ENCODE measurements at regions not wholly inside any gene's neighbourhood (a gene's known extent, or its start where the extent isn't known, plus 50 kb on each side); places are given as distances from the start of the nearest gene placed in this dataset.

GRCh38 chr7:68813551-68814080 lies 784.7 kb upstream of the AUTS2 start:
- no peak for TF ChIP-seq CTCF (IDR thresholded peaks at IDR 0.05)
- Histone ChIP-seq H3K9ac (ENCODE audit: low read depth in 2 of 2, low read length in 2 of 2) (no peak overlapping the region), H3K4me1 (no peaks in the 10 kb centered on the region), H3K36me3 (no peaks in the 10 kb centered on the region), H3K27me3 (no peaks in the 10 kb centered on the region), H3K9me3 (no peaks in the 10 kb centered on the region), H3K27ac (no peak overlapping the region), H3K4me3 (no peak overlapping the region)
- intact Hi-C loops (cut with DNase I): no loop called here
- no peak for DNase-seq

GRCh38 chr7:68816491-68816890 lies 781.8 kb upstream of the AUTS2 start:
- Histone ChIP-seq H3K4me1 (no peaks in the 10 kb centered on the region), H3K9ac (ENCODE audit: low read depth in 2 of 2, low read length in 2 of 2) (no peak overlapping the region), H3K36me3 (no peaks in the 10 kb centered on the region), H3K27ac (no peak overlapping the region), H3K9me3 (no peaks in the 10 kb centered on the region), H3K27me3 (no peaks in the 10 kb centered on the region), H3K4me3 (no peak overlapping the region)
- TF ChIP-seq CTCF (IDR thresholded peaks at IDR 0.05): no peak
- intact Hi-C loops (cut with DNase I): no loop called here
- DNase-seq: no peak

GRCh38 chr7:68820321-68820720 lies 778.0 kb upstream of the AUTS2 start:
- no peaks in the 10 kb centered on the region for H3K9me3 ChIP-seq
- no peak overlapping the region for H3K4me3 ChIP-seq
- intact Hi-C loops (cut with DNase I): no loop called here
- no peak overlapping the region for H3K9ac ChIP-seq (ENCODE audit: low read depth in 2 of 2, low read length in 2 of 2)
- H3K27ac ChIP-seq: no peak overlapping the region
- no peaks in the 10 kb centered on the region for H3K4me1 ChIP-seq
- H3K27me3 ChIP-seq: no peaks in the 10 kb centered on the region
- H3K36me3 ChIP-seq: no peaks in the 10 kb centered on the region
- DNase-seq: no peak
- no peak for TF ChIP-seq CTCF (IDR thresholded peaks at IDR 0.05)

GRCh38 chr7:68821846-68822245 lies 776.4 kb upstream of the AUTS2 start:
- H3K9me3 ChIP-seq: no peaks in the 10 kb centered on the region
- H3K4me1 ChIP-seq: no peaks in the 10 kb centered on the region
- no peak overlapping the region for H3K27ac ChIP-seq
- TF ChIP-seq CTCF (IDR thresholded peaks at IDR 0.05): no peak
- intact Hi-C loops (cut with DNase I): no loop called here
- no peak overlapping the region for H3K4me3 ChIP-seq
- no peak for DNase-seq
- no peaks in the 10 kb centered on the region for H3K27me3 ChIP-seq
- H3K36me3 ChIP-seq: no peaks in the 10 kb centered on the region
- no peak overlapping the region for H3K9ac ChIP-seq (ENCODE audit: low read depth in 2 of 2, low read length in 2 of 2)

- Histone ChIP-seq H3K4me1 (no peaks in the 10 kb centered on the region), H3K9ac (ENCODE audit: low read depth in 2 of 2, low read length in 2 of 2) (no peak overlapping the region), H3K4me3 (no peak overlapping the region), H3K36me3 (no peaks in the 10 kb centered on the region), H3K27ac (no peak overlapping the region), H3K27me3 (no peaks in the 10 kb centered on the region), H3K9me3 (no peaks in the 10 kb centered on the region)
- no peak for TF ChIP-seq CTCF (IDR thresholded peaks at IDR 0.05)
- intact Hi-C loops (cut with DNase I): no loop called here
- DNase-seq: no peak
Measured at GRCh38 chr7:68823996-68824780, 774.1 kb upstream of the AUTS2 start.

Measured in colonic mucosa (tissue), 4 donors.